GM18519 (cell line): ENCODE measurements at regions not wholly inside any gene's neighbourhood (a gene's known extent, or its start where the extent isn't known, plus 50 kb on each side); places are given as distances from the start of the nearest gene placed in this dataset.

Source experiments
- ATAC-seq: cut with Tn5 transposase; IDR thresholded peaks from one replicate; pipeline ENCODE4 v1.9.1; 2021; ENCODE audit warnings: mild to moderate bottlenecking, moderate library complexity; ENCODE audit not compliant: unreplicated experiment, low FRiP score

DNA sequence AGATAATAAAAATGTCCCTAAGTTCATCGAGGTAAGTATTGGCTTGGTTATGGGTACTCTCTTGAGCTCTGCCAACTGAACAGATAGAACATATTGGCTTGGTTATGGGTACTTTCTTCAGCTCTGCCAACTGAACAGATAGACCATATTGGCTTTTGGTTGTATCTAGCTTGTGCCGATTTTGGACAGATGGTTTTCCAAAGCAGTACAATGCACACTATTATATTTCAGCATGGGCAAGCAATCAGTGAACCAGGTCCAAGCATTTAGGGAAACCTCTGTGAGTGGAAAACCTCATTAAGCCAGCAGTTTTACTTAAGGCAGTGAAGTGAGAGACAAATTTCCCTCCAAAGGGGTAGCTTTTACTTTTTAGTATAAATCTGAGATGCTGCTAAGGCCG is 1440.5 kb upstream of the SPRY2 start:
- no peak for ATAC-seq

DNA sequence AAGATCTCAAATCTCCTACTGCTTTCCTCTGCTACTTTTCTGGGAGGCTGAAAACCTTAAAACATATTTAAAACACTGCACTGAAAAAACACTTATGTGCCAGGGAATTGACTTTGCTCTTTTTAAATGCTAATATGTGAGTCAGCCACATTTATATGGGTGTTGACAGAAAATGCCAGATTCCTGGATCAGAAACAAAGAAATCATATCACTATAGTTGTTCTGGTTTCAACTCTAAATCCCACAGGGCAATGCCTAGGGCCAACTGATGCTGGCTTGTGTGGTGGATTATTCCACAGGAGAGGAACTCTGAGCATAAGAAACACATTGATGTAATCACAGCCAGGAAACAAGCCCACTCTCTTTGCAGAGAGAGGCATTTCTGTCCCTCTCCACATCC is 1439.0 kb upstream of the SPRY2 start:
- ATAC-seq: no peak

DNA sequence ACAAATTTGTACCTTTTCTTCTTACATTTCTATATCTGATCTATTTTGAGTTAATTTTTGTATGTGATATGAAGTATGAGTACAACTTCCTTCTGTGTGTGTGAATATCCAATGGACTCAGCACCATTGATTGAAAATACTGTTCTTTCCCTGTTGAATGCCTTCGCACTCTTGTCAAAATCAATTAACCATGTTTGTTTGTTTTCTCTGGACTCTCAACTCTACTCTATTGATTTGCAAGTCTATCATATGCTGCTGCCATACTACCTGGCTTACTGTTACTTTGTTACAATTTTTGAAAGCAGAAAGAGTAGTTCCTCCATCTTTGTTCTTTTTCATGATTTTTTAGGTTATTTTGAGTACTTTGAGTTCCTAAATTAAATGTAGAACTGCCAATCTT is 1437.4 kb upstream of the SPRY2 start:
- ATAC-seq: no peak

DNA sequence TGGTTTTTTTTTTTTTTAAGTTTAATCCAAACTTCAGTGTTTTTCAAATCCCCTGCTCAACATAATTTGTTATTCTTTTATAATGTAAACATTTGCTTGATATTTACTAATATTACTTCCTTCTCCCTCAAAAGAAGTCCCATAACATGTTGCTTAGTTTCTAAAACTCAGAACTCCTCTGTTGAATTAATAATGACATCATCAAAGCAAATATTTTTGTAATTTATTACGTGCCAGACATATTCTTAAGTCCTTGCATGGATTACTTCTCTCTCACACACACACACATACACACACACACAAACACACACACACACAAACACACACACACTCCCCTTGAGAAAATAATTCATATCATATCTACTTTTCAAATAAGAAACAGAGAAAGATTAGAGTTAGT is 1432.3 kb upstream of the SPRY2 start:
- no peak for ATAC-seq

DNA sequence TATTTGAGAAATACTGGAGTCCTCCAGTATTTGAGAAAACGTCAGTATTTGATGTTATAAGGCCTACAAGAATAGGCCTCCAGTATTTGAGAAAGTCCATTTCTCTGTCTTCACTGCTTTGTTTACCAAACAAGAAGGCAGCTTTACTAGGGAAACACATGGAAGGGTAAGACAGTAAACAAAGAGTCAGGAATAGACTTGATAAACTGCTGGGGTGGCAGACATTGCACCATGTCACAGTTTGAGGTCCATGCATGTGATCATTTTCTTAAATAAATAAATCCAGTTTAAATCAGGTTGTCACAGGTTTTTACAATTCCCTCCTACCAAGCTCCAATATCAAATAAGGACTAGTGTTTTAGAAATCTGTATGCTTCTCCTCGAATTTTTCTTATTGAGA is 1431.0 kb upstream of the SPRY2 start:
- ATAC-seq: no peak

DNA sequence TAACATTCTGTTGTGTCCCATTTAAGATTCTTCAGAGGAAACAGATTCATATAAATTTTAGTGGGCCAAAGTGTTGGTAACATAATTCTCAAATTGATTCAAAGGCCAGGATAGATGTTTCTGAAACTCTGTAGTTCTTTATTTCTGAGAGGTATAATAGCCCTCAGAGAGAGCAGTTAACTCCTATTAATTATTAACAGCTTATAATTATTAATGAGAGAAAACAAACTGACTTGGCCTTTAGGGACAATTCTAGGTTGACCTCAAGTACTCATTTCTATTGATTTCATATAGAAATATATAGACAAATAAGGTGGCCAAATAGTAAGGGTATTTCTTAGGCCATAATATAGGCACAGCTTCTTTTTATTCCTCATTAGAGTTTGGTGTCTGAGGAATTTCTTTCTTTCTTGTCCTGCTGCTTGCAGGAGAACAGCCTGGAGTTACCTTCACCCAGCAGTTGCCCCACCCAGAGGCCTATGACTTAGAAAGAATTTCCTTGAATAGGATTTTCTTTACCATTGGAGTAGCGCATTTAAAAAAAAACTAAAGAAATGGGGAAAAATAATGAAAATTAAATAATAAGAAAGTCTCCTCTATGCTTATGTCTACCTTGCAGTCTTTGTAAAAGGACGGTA is 1430.1 kb upstream of the SPRY2 start:
- no peak for ATAC-seq

DNA sequence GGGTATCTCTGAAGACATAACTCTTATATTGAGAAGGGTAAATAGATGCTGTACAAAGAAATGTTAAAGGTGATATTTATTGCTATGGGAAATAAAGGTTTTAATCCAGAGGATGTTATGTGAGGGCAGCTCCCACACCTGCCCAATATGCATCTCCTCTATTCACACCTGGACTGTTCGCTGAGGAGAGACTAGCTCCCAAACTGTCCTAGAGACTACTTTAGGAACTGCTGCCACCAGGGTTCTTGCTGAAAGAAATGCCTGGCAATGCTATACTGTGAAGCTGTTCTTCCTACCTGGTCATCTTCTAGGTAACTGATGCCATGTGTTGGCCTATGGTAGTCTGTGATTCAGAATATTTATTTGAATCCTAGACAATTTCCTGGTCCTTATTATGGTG is 1421.5 kb upstream of the SPRY2 start:
- no peak for ATAC-seq

DNA sequence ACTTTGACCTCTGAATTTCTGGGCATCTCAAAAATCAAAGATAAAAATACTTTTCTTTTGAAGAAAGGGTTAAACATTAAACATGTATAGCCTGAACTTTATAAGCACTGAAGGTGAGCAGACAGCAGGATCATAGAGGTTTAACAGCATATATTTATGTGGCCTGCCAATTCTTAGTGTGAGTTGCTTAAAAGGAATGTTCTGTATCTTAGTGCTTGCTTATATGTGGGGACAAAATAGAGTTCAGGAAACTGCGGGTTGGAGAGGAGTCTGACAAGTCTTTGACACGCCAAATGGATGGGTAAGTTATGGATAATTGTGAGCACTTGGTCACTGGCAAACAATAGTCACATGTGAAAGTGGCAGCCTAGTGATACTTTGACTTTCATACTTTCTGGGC is 1419.4 kb upstream of the SPRY2 start:
- ATAC-seq: no peak

DNA sequence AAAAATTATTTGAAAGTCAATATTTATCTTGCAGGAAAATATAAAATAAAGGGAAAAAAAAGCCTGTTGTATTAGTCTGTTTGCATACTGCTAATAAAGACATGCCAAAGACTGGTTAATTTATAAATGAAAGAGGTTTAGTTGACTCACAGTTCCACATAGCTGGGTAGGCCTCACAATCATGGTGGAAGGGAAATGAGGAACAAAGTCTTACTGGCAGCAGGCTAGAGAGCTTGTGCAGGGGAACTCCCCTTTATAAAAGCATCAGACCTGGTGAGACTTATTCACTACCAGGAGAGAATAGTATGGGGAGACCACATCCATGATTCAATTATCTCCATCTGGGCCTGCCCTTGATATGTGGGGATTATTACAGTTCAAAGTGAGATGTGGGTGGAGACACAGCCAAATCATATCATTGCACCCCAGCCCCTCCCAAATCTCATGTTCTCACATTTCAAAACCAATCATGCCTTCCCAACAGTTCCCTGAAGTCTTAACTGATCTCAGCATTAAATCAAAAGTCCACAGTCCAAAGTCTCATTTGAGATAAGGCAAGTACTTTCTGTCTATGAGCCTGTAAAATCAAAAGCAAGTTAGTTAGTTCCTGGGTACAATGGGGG is 1416.5 kb upstream of the SPRY2 start:
- ATAC-seq: no peak

DNA sequence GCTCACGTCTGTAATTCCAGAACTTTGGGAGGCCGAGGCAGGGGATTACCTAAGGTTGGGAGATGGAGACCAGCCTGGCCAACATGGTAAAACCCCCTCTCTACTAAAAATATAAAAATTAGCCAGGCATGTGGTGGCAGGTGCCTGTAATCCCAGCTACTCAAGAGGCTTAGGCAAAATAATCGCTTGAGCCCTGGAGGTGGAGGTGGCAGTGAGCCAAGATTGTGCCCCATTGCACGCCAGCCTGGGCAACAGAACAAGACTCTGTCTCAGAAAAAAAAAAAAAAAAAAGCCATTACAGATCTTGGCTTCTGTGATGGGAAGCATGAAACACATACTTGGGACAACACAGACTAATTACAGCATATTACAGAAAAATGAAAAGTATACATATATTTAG is 1404.5 kb upstream of the SPRY2 start:
- ATAC-seq: no peak

DNA sequence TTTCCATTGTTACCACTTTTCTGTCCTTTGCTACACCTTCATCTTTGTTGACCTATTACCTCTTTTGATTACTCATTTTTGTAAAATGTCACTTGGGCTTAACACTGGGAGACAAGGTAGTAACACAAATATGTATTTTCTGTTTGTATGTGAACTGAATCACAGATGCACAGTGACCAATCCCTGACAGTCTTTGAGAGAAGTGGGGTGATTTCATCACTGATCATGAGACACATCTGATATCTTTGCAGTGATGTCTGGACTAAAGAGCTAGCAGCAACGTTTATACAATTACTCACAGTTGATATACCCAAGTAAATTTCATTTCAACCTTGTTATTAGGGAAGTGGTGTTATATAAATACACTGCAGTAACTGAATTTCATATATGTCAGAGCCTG is 1397.4 kb upstream of the SPRY2 start:
- ATAC-seq: no peak

DNA sequence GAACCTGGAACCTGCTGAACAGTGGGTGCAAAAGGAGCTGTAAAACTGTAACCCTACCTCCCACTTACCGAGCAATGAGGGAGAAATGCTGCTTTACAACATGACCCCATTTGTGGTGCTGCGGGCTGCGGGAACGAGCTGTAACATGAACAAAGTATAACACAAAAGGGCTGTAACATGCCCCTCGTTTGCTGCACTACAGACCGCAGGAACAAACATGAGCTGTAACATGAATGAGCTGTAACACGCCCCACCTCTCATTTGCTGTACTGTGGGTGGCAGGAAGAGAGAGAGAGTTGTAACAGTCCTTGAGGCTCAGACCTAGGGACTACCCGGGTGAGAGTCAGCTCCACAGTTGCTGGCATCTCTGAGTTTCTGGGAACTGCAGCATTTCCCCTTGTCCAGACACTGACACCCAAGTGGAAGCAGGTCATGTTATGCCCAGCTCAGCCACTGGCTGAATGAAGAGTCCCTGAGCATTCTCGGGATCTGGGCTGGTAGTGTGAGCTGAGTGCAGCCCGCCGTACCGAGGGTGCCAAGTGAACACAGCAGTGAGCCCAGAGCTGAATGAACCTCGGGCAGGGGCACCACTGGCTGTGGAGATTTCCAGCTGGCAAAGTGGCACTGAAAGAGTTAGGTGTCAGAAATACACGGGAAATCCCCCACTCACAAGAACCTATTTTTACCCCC is 1385.3 kb upstream of the SPRY2 start:
- ATAC-seq: no peak

DNA sequence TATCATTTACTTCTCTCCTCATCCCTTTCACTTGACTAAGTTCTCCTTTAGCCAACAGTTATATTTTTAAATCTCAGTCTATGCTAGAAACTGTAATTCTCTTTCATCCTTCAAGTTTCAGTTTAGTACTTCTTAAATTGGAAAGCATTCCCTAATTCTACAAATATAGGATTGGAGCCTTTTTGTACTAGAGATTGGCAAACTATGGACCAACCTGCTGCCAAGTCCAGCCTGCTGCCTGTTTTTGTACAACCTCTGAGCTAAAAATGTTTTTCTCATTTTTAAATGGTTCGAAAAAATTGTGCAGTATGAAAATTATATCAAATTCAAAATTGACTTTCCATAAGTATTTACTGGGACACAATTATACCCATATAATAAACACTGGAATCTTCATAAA is 1381.5 kb upstream of the SPRY2 start:
- no peak for ATAC-seq

DNA sequence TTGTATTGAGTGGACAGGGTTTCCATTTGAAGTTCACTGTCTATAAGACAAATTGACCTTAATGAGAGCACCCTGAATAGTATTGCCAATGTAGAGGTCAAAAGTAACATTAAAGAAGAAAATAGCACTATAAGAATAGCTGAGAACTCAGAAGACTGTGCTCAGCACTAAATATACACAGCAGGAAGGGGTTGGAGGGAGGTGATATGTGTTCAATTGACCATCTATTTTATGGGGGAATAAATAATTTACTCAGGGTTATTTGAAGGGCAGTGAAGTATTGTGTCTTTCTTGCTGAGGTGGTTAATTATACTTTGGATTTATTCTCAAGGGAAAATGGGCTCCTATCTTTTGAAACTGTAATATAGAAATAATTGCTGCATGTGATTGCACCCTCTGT is 1380.5 kb upstream of the SPRY2 start:
- ATAC-seq: no peak

DNA sequence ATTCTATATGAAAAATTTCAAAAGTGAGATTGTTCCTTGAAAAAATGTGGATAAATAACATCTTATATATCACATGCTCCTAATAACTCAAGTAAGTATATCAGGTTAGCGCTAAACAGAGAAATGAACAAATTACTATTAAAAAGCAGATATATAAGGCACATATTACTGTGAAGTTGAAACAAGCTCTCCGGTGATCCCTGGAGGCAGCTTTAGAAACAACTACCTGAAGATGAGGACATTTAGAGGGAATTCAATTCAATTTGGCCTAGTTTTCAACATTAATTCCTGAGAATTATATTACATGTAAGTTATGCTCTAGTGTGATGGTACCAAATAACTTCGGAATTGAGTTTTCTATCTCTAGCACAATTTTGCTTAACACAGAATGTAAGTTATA is 1373.6 kb upstream of the SPRY2 start:
- ATAC-seq: no peak

DNA sequence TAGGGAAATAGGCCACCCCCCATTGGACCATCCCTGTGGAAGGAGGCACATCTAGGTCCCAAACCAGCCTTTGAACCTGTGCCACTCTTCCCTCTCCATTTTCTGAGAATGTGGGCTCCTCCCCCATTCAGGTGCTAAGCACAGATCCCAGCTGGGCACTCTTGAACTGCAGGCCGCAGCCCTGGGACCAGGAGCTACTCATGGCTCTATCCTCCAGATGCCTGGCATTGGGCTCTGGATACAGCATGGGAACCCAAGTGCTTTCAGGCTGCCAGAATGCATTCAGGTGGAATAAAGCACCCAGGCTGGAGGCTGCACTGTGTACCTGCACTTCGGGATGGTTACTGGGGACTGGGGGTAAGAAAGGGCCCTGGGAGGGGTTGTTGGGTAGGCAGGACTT is 1372.3 kb upstream of the SPRY2 start:
- no peak for ATAC-seq

DNA sequence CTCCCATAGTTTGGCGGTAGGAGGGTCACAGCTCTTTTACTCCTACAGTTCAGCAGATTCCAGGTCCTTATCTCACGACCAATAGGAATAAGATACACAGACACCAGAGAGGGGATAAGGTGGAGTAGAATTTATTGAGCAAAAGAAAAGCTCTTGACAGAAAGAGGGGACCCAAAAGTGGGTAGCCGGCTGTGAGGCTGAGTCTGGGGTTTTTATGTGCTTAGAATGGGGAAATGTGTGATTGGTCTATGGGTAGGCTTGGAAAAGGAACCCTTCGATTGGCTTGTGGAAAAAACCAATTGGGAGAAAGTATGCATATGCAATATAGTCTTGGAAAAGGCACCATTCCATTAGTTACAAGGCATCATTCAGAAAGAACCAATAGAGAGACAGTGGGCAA is 1356.9 kb upstream of the SPRY2 start:
- no peak for ATAC-seq

DNA sequence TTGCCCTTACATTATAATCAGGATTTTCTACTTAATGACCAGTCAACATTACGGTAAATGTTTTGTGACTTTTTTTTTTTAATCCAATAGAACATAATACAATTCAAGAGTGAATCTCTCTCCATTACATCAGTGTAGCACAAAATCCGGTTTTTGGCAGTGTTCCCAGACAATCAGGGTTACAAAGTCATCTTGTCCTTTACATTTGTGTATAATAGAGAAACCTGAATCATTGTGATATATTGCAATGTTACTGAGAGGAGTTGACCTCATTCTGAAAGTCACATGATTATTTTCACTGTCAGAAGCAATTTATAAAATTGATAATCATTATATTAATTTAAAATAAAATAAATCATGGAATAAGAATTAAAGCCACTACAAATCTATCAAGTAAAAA is 1346.0 kb upstream of the SPRY2 start:
- no peak for ATAC-seq

DNA sequence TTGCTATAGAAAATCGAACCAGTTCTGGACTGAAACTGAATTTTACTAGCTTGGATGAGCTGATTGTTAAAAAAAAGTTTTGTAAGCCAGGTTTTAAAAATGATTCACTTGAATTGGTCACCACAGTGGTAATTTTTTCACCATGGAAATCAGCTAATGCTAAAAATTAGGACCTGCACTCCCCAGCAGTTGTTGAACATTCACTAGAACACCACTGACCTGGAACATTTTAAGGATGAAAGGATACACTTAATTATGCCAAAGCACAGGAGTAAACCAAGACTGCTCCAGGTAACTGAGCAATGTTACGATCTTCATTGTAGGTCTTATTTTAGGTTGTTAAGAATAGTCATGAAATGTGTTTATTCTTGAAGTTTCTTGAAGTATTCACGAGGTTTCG is 1342.6 kb upstream of the SPRY2 start:
- no peak for ATAC-seq

DNA sequence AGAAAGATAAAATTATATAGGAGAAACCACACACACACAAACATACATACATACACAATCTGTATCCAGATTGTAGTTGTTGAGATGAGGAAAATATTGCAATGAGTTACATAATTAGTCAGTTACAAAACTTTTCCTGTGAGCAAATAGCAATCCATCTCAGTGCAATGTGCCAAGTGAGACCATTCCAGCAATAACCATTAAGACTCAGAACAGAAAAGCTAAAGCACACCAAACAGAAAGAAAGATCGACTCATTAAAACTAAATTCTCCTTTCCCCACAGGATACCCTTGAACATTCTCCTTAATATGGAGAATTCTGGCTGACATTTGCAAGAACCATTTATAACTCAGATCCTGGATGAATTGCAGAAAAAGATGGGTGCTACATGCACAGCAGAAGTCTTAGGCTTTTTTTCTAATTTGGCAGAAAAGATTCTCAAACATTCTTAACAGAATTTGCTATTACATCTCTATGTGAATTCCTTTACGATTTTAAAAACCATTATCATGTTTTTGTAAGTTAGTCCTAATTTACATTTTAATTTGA is 1341.2 kb upstream of the SPRY2 start:
- ATAC-seq: no peak

DNA sequence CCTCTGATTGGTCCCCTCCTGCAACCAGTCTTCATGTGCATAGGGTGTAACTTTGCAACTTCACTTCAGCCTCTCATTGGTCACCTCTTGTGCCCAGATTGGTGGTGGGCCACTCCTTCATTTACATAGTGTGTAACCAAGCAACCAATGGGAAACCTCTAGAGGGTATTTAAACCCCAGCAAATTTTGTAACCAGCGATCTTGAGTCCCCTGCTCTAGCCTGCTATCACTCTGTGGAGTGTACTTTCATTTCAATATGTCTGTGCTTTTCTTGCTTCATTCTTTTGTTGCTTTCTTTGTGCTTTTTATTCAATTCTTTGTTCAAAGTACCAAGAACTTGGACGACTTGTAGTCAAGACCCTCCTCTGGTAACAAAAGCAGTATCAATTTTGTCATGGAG is 1336.9 kb upstream of the SPRY2 start:
- ATAC-seq: no peak

DNA sequence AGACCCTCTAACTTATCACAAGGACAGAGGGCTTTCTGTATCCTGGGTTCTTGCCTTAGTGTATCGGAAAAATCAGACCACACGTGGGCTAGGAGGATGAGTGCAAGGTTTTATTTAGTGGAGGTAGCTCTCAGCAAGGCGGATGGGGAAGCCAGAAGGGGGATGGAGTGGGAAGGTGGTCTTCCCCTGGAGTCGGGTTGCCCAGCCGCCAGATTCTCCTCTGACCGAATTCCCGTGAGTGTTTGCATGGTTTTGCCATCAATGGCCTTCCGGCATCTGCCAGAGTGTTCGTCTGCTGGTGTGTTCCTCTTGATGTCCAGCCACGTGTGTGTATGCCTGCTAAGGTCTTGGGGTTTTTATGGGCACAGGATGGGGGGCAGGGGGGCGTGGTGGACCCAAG is 1335.1 kb upstream of the SPRY2 start:
- no peak for ATAC-seq
